K562 (cell line): ENCODE measurements at regions not wholly inside any gene's neighbourhood (a gene's known extent, or its start where the extent isn't known, plus 50 kb on each side); places are given as distances from the start of the nearest gene placed in this dataset.

ENCODE experiments used
- ATAC-seq: fragments of 200-7000 bp; cut with Tn5 transposase; 3 replicates; pipeline ENCODE4 v1.9.1; 2020; ENCODE audit warnings: moderate library complexity
- BruUV-seq: library from RNA; stranded (reverse); fragments of 400-500 nt; replicated peaks from 2 replicates; lab custom pipeline; 2021; lab: Mats Ljungman, UMichigan
- CTCF ChIA-PET: fragments of 300-600 bp; formaldehyde crosslinking; extraction: SDS; loops from one replicate; lab custom pipeline; 2021; ENCODE audit warnings: low intra/inter-chr PET ratio; lab: Yijun Ruan, JAX
- POLR2A ChIA-PET: fragments of 300-600, 350-650 bp; sonication (Branson Sonifier 250); formaldehyde crosslinking; extraction: SDS; loops from one replicate; lab custom pipeline; 2021; ENCODE audit warnings: antibody characterized with exemption, inconsistent platforms; lab: Yijun Ruan, JAX
- DNase-seq, 4 experiments: peaks; one replicate each; pipeline versions ENCODE4 v3.0.0 to v3.0.0-alpha.2; 2011 to 2018; ENCODE audit warnings: low spot score in 3 of 4, mixed read lengths in 3 of 4; ENCODE audit errors: extremely low read depth in 1 of 4
- FAIRE-seq: peaks from 2 replicates; lab custom pipeline; 2011; peaks lifted over from hg19 to GRCh38; lab: Jason Lieb, UNC
- H2AFZ ChIP-seq: 2 replicates; pipeline ENCODE4 v1.6.0; 2011; ENCODE audit warnings: low read depth, low read length, control low read depth, inconsistent platforms
- H3K27ac ChIP-seq: fragments of 200-600 bp; 3 replicates; pipeline ENCODE4 v1.8.0; 2011; ENCODE audit warnings: low read depth, mild to moderate bottlenecking, control low read depth, inconsistent platforms, low read length, moderate library complexity, mixed read lengths; ENCODE audit errors: extremely low read depth
- H3K27me3 ChIP-seq, 2 experiments: fragments of 300-600 bp in 1 of 2; 2 replicates in 1 of 2; 3 replicates in 1 of 2; pipeline versions ENCODE4 v1.6.0 to v1.8.0; 2011; ENCODE audit warnings: inconsistent platforms in 2 of 2, low read length in 2 of 2, mild to moderate bottlenecking in 1 of 2, mixed read lengths in 1 of 2, moderate library complexity in 1 of 2; ENCODE audit not compliant: control insufficient read depth in 2 of 2, insufficient read depth in 2 of 2
- H3K36me3 ChIP-seq: fragments of 300-600 bp; 3 replicates; pipeline ENCODE4 v1.8.0; 2011; ENCODE audit warnings: mild to moderate bottlenecking, low read length, inconsistent platforms; ENCODE audit not compliant: control insufficient read depth, insufficient read depth
- H3K4me1 ChIP-seq, 2 experiments: fragments of 200-600 bp in 1 of 2; replicated peaks in 1 of 2; 2 replicates in 1 of 2; 3 replicates in 1 of 2; pipeline versions ENCODE4 v1.5.1 to v1.8.0; 2011; ENCODE audit warnings: inconsistent platforms in 2 of 2, low read length in 2 of 2, mild to moderate bottlenecking in 1 of 2, mixed read lengths in 1 of 2, moderate library complexity in 1 of 2; ENCODE audit not compliant: control insufficient read depth in 2 of 2, insufficient read depth in 2 of 2
- H3K4me2 ChIP-seq: 2 replicates; pipeline ENCODE4 v1.6.1; 2011; ENCODE audit warnings: low read length, control low read depth, inconsistent platforms, mixed read lengths; ENCODE audit not compliant: insufficient read depth
- H3K4me3 ChIP-seq: fragments of 200-600 bp; sonication (generic), shearing (Covaris generic); 2 replicates; pipeline ENCODE4 v1.5.1; 2016; ENCODE audit warnings: control low read depth, inconsistent platforms
- H3K79me2 ChIP-seq: fragments of 200-600 bp; 3 replicates; pipeline ENCODE4 v1.8.0; 2011; ENCODE audit warnings: low read length, inconsistent platforms; ENCODE audit not compliant: control insufficient read depth, insufficient read depth
- H3K9ac ChIP-seq, 2 experiments: 2 replicates each; pipeline versions ENCODE4 v1.6.0 to v1.6.1; 2011; ENCODE audit warnings: low read depth in 2 of 2, low read length in 2 of 2, control low read depth in 1 of 2, inconsistent platforms in 1 of 2, mild to moderate bottlenecking in 1 of 2, mixed read lengths in 1 of 2; ENCODE audit not compliant: insufficient read depth in 1 of 2
- H3K9me1 ChIP-seq: one replicate; pipeline ENCODE4 v1.6.0; 2011; ENCODE audit warnings: inconsistent platforms, mild to moderate bottlenecking, low read length, moderate library complexity; ENCODE audit not compliant: control insufficient read depth, insufficient read depth
- H3K9me3 ChIP-seq: replicated peaks from 2 replicates; pipeline ENCODE4 v1.5.1; 2011; ENCODE audit warnings: low read depth, low read length, inconsistent platforms; ENCODE audit not compliant: control insufficient read depth, insufficient read depth
- H4K20me1 ChIP-seq: replicated peaks from 2 replicates; pipeline ENCODE4 v1.6.1; 2011; ENCODE audit warnings: low read length, inconsistent platforms, mixed read lengths; ENCODE audit not compliant: control insufficient read depth, insufficient read depth
- L3MBTL2 ChIP-seq: fragments of 450-650 bp; IDR thresholded peaks from 2 replicates; pipeline ENCODE4 v1.6.1; 2016; ENCODE audit warnings: mild to moderate bottlenecking, moderate library complexity
- MEIS2 ChIP-seq: fragments of 450-650 bp; IDR thresholded peaks from 2 replicates; pipeline ENCODE4 v1.6.1; 2014; ENCODE audit warnings: mild to moderate bottlenecking; ENCODE audit not compliant: partially characterized antibody
- PKNOX1 ChIP-seq: fragments of 450-650 bp; IDR thresholded peaks from 2 replicates; pipeline ENCODE4 v1.6.1; 2016
- RBFOX2 ChIP-seq: fragments of 200-400 bp; formaldehyde crosslinking; IDR thresholded peaks from 2 replicates; pipeline ENCODE4 v1.6.1; 2017; ENCODE audit warnings: low read depth, mild to moderate bottlenecking, low read length, moderate library complexity
- TSC22D4 ChIP-seq: fragments of 450-650 bp; IDR thresholded peaks from 2 replicates; pipeline ENCODE4 v1.6.1; 2016; ENCODE audit warnings: missing genetic modification characterization, missing biosample characterization, control low read depth
- ZNF24 ChIP-seq: fragments of 450-650 bp; IDR thresholded peaks from 2 replicates; pipeline ENCODE4 v1.6.1; 2016
- ZNF3 ChIP-seq: fragments of 250-450 bp; sonication (Bioruptor Pico); IDR thresholded peaks from 2 replicates; pipeline ENCODE4 v1.5.0; 2021; ENCODE audit warnings: mild to moderate bottlenecking, moderate library complexity
- WGBS: fragments of 100-300 bp; shearing (Covaris generic); methylation state at CpG from one replicate; pipeline ENCODE4 v1.1.6; 2016; ENCODE audit warnings: low coverage, mixed read lengths; ENCODE audit not compliant: insufficient coverage; ENCODE audit errors: missing lambda C conversion rate; 5-methylcytosine and 5-hydroxymethylcytosine counted together
- in situ Hi-C: fragments of 300-500 bp; cut with MboI; formaldehyde crosslinking; loops from 4 replicates; pipeline ENCODE4 v1.15.0; 2018; ENCODE audit warnings: inconsistent platforms, mixed read lengths
- intact Hi-C: fragments of 100-400 bp; cut with micrococcal nuclease; formaldehyde crosslinking; loops from 2 replicates; pipeline ENCODE4 v1.14.2; 2022
- TF ChIP-seq, protein P1 (sequence below): sonication (generic); formaldehyde crosslinking; IDR thresholded peaks from 2 replicates; pipeline ENCODE4 v1.5.0; 2020; ENCODE audit warnings: missing genetic modification reagents

DNA sequence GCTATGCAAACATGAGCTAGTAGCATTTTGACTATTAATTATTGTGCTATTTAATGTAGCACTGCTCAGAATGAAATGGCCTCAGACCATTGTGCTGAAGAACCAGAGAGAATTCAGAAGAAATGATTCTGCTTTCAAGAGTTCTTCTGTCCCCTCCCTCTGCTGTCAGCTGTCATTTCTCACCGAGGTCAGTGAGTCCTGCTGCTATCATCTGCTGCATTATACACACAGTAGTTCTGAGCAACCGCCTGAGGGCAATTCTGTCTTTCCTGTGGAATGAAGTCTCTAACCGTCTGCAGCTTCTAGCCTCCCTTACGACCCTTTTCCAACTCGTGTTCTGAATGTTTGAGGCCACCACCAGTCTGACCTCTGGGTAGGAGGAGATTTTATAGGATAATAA lies 249.4 kb downstream of the HNRNPD start:
- H3K4me2 ChIP-seq: no peak overlapping the region
- POLR2A ChIA-PET: interaction anchor here (0.6 kb wide), 2 partner anchors 23 to 161 kb away, joined by 3 to 4 read pairs; no protein-coding TSS in a partner anchor

More for the DNA sequence above, 249.4 kb downstream of the HNRNPD start:
- no peak overlapping the region for H3K4me3 ChIP-seq
- BruUV-seq: no TSS peak
- no peak for FAIRE-seq
- no peaks in the 10 kb centered on the region for H3K9me1 ChIP-seq
- in situ Hi-C loops: no loop called here
- 5% methylated on average over 5 of the region's 5 CpGs for WGBS
- no peak overlapping the region for H3K9ac ChIP-seq
- no peak overlapping the region for H2AFZ ChIP-seq
- no peaks in the 10 kb centered on the region for H3K9me3 ChIP-seq
- TF ChIP-seq ZNF24 (peak; percentile 75; the same call in 1 of the 2 replicates), MEIS2 (peak; percentile 48), TSC22D4 (tag) (no peak), RBFOX2 (0 out of 2 replicates have a peak, but pooled peaks have one; percentile 1), PKNOX1 (peak; percentile 65; the same call in 1 of the 2 replicates), L3MBTL2 (peak; percentile 44), ZNF3 (CRISPR knock-in tag) (0 out of 2 replicates have a peak, but pooled peaks have one; percentile 51)
- TF ChIP-seq, protein P1, sequence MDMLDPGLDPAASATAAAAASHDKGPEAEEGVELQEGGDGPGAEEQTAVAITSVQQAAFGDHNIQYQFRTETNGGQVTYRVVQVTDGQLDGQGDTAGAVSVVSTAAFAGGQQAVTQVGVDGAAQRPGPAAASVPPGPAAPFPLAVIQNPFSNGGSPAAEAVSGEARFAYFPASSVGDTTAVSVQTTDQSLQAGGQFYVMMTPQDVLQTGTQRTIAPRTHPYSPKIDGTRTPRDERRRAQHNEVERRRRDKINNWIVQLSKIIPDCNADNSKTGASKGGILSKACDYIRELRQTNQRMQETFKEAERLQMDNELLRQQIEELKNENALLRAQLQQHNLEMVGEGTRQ (CRISPR knock-in tag): no peak
- H3K27ac ChIP-seq: no peak overlapping the region
- intact Hi-C loops: loop anchor here (2.0 kb wide), 1 partner anchor 72 kb away; no protein-coding TSS in a partner anchor
- CTCF ChIA-PET: no interaction called here
- H3K27me3 ChIP-seq: no peaks in the 10 kb centered on the region
- no peaks in the 10 kb centered on the region for H3K36me3 ChIP-seq
- ATAC-seq: peak; percentile 73
- H3K79me2 ChIP-seq: no peaks in the 10 kb centered on the region
- DNase-seq: peak in 1 of 4 experiments; percentile 4
- H3K4me1 ChIP-seq: peaks cover 0 to 20% of the 10 kb centered on the region in 2 experiments; a peak in 3 of 5 replicates
- H4K20me1 ChIP-seq: no peaks in the 10 kb centered on the region
